GM12892 (cell line): ENCODE measurements at regions not wholly inside any gene's neighbourhood (a gene's known extent, or its start where the extent isn't known, plus 50 kb on each side); places are given as distances from the start of the nearest gene placed in this dataset.

ENCODE experiments used
- POLR2AphosphoS5 ChIP-seq: IDR thresholded peaks from 2 replicates; pipeline ENCODE4 v1.6.1; 2011; ENCODE audit warnings: low read depth, low read length, control low read depth
- TAF1 ChIP-seq: IDR thresholded peaks from 2 replicates; pipeline ENCODE4 v1.6.1; 2011; ENCODE audit warnings: low read depth, mild to moderate bottlenecking, control low read depth, low read length, borderline replicate concordance

DNA sequence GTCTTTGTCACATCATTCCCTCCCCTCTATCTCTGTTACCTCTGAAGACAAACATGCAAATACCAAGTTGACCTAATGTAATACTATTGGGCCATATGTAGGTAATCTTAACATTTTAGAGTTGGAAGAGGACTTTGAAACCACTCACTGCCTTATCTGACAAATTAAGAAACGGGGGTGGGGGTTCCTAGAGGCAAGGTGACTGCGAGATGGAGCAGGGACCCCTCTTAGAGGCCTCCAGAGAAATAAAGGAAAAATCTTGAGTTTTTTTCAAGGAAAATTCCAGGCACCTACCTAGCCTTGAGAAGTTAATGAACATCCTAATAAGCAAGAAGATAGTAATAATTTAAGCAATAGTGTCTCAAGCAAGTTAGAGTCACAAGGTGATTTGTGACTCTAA, 270.8 kb downstream of the CD83 start:
- no peak for TF ChIP-seq TAF1
- no peak for TF ChIP-seq POLR2AphosphoS5
